Prostate gland (tissue), 2 donors: ENCODE measurements at regions not wholly inside any gene's neighbourhood (a gene's known extent, or its start where the extent isn't known, plus 50 kb on each side); places are given as distances from the start of the nearest gene placed in this dataset.

Experiments
- CTCF ChIP-seq, 4 experiments: fragments of 200-600 bp in 2 of 4; fragments of 450-650 bp in 2 of 4; sonication (generic) in 2 of 4; IDR thresholded peaks; 1 replicate in 3 of 4; 2 replicates in 1 of 4; pipeline ENCODE4 v1.5.1; 2016 to 2019; ENCODE audit warnings: antibody characterized with exemption in 4 of 4, mild to moderate bottlenecking in 2 of 4, moderate library complexity in 2 of 4
- POLR2A ChIP-seq: fragments of 450-650 bp; IDR thresholded peaks from one replicate; pipeline ENCODE4 v1.6.1; 2016; ENCODE audit warnings: antibody characterized with exemption, mild to moderate bottlenecking
- POLR2AphosphoS5 ChIP-seq: sonication (generic); formaldehyde crosslinking; IDR thresholded peaks from one replicate; pipeline ENCODE4 v1.6.1; 2017; ENCODE audit warnings: antibody characterized with exemption

- TF ChIP-seq CTCF (IDR thresholded peaks at IDR 0.05): no peak
- TF ChIP-seq POLR2A: no peak
- no peak for TF ChIP-seq POLR2AphosphoS5
Observed at GRCh38 chr9:87179553-87180340, 232.4 kb upstream of the GAS1 start.
